ACC112 (cell line): ENCODE measurements at regions not wholly inside any gene's neighbourhood (a gene's known extent, or its start where the extent isn't known, plus 50 kb on each side); places are given as distances from the start of the nearest gene placed in this dataset.

Experiments used
- H2AFZ ChIP-seq: fragments of 200-600 bp; sonication (generic); one replicate; pipeline ENCODE4 v1.6.0; 2017; ENCODE audit warnings: antibody characterized with exemption, low read length; ENCODE audit not compliant: unreplicated experiment
- H3K27ac ChIP-seq: fragments of 200-600 bp; sonication (generic); 2 replicates; pipeline ENCODE4 v1.5.1; 2014; ENCODE audit warnings: low read depth, mild to moderate bottlenecking, antibody characterized with exemption, low read length, moderate library complexity
- H3K27me3 ChIP-seq: fragments of 200-600 bp; sonication (generic); 2 replicates; pipeline ENCODE4 v1.6.1; 2014; ENCODE audit warnings: mild to moderate bottlenecking, antibody characterized with exemption, low read length, moderate library complexity, mixed read lengths; ENCODE audit not compliant: insufficient read depth
- H3K36me3 ChIP-seq: fragments of 200-600 bp; sonication (generic); 2 replicates; pipeline ENCODE4 v1.6.1; 2016; ENCODE audit warnings: mild to moderate bottlenecking, antibody characterized with exemption, low read length, moderate library complexity, mixed read lengths; ENCODE audit not compliant: insufficient read depth
- H3K4me1 ChIP-seq: fragments of 200-600 bp; sonication (generic); one replicate; pipeline ENCODE4 v1.6.1; 2016; ENCODE audit warnings: low read length, mixed read lengths; ENCODE audit not compliant: insufficient read depth, unreplicated experiment, control insufficient read depth
- H3K4me3 ChIP-seq: fragments of 200-600 bp; sonication (generic); 2 replicates; pipeline ENCODE4 v1.5.1; 2014; ENCODE audit warnings: mild to moderate bottlenecking, low read depth, low read length
- H3K79me2 ChIP-seq: fragments of 200-600 bp; sonication (generic); one replicate; pipeline ENCODE4 v1.6.0; 2016; ENCODE audit warnings: low read length; ENCODE audit not compliant: control insufficient read depth, unreplicated experiment, insufficient read depth

DNA sequence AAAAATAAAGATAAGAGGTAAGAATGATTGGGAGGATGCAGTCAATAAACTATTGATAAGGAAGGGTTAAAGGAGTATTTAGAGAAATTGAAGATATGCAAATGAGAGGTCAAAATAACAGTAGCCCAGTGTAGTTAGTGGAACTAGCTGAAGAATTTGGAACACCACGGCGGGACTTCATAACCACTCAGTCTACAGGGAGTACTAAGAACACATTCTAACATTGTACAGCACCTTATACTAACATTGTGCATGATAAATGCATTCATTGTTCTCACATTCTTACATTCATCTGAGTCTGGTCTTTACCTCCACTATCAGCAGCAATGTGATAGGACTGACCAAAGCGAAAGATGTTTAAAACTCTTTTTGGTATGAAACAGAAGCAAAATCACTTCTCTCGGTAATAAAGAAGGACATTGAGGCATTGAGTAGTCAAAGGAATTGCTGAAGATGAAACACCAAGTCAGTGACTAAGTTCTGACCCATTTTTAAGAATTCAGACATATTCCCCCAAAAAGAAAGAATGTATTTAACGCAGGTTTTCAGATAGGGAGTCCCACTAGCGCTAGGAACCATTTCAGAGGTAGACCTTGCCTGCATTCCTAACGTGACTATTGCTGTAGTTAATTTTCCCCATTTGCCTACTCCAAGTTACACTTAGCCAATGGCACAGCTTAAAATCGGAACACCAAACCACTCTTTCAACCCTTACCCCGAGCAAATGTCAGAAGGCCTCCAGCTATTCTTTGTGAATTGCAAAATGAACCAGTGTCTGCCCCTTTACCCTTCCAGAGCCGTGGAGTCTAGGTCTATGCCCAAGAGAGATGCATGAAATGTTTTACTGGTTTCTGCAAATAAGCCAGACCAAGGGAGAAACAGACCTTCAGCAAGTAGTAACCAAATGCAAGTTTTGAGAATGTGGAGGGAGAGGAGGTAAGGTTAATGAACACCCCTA, 108.8 kb upstream of the IRF2BP2 start:
- Histone ChIP-seq H2AFZ (no peak overlapping the region), H3K27me3 (no peaks in the 10 kb centered on the region), H3K4me1 (peaks cover 49% of the 10 kb centered on the region), H3K79me2 (peaks cover 3% of the 10 kb centered on the region), H3K36me3 (no peaks in the 10 kb centered on the region), H3K27ac (no peak overlapping the region), H3K4me3 (no peak overlapping the region)

DNA sequence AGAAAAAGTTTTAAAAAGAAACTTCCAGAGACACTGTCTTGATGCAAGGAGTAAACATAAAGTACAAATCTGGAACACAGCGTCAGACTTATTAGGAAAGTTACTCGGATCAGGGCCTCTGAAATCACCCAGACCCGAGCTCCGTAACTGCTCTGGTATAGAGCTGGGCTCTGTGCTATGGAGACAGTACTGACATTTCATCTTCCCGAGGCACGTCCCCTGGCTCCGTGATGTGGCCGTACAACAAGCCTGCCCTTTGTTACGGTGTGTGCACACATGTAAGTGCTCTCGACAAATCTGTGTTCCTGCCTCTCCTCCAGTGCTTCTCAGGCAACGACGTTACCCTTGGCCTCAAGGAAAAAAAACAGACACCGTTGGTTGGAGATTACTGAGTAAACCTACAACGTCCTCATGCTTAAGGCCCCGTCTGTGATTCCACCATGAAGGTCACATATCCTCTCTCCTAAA, 107.0 kb upstream of the IRF2BP2 start:
- Histone ChIP-seq H3K4me3 (no peak overlapping the region), H2AFZ (no peak overlapping the region), H3K36me3 (no peaks in the 10 kb centered on the region), H3K27me3 (no peaks in the 10 kb centered on the region), H3K27ac (no peak overlapping the region), H3K4me1 (peaks cover 34% of the 10 kb centered on the region), H3K79me2 (no peaks in the 10 kb centered on the region)

DNA sequence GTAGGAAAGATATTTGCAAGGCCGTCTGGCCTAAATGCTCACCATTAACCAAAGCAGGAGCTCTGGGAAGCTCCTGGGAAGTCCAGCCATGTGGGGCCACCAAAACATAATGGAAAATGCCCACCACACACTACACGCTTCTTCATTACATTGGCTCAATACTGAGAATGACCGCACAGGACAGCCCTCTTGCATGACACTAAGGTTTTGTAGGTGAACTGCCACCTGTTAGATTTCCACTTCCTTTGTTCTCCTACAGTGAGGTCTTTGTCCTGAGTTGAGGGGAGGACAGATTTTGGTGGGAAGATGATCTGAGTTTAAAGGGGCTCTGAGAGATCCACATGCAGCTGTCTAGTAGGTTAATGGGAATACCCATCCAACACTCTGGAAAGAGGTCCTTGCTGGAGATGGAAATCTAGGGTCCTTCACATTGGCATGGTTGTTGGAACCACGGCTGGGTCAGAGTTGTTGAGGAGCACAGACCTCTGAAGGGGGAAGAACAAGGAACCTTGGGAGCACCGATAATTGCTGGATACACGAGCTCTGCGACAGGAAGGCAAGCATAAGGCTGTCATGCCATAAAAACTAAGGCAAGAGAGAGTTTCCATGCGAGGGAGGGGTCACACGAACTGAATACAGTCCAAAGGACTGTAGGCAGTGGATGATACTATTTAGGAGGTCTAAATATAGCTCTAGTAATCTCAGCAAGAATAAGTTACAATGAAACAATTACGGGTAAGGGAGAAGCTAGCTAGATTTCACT, 105.5 kb upstream of the IRF2BP2 start:
- Histone ChIP-seq H3K79me2 (no peaks in the 10 kb centered on the region), H3K27ac (no peak overlapping the region), H2AFZ (no peak overlapping the region), H3K27me3 (no peaks in the 10 kb centered on the region), H3K4me1 (peaks cover 27% of the 10 kb centered on the region), H3K36me3 (no peaks in the 10 kb centered on the region), H3K4me3 (no peak overlapping the region)

DNA sequence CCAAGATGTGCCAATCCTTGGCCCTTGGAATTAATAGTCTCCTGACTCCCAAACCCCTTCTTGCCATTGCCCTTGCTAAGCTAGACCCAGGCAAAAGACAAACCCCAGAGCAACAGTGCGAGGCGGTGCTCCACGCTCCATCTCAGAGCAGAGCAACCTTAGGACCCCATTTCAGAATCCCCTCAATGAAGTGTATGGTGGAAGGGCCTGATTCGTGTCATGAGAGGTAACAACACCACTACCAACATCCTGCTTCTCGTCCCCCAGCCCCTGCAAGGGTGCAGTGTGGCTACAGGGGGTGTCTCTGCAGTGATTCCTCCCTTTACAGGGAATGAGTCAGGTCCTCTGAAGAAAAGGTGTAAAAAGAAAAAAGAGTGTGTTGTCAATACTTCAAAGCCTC, 103.9 kb upstream of the IRF2BP2 start:
- Histone ChIP-seq H3K4me3 (no peak overlapping the region), H3K36me3 (no peaks in the 10 kb centered on the region), H3K27ac (no peak overlapping the region), H2AFZ (no peak overlapping the region), H3K79me2 (no peaks in the 10 kb centered on the region), H3K27me3 (no peaks in the 10 kb centered on the region), H3K4me1 (peaks cover 13% of the 10 kb centered on the region)

DNA sequence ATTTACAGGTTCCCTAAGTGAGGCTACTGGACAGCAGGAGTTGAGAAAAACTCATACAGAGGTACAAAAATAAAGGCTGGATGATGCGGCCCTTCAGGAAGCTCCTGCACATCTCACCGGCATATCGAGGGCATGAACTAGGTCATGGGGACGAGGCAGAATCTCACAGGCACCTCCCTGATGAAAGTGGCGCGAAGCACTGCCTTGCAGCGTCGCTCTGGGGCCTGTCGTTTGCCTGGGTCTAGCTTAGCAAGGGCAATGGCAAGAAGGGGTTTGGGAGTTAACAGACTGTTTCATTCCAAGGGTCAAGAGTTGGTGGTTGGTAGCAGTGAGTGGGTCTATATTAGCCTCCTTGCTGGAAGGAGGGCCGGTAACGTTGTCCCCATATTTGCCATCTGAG, 103.5 kb upstream of the IRF2BP2 start:
- Histone ChIP-seq H3K4me3 (no peak overlapping the region), H2AFZ (no peak overlapping the region), H3K36me3 (no peaks in the 10 kb centered on the region), H3K79me2 (no peaks in the 10 kb centered on the region), H3K27ac (no peak overlapping the region), H3K27me3 (no peaks in the 10 kb centered on the region), H3K4me1 (peaks cover 9% of the 10 kb centered on the region)

DNA sequence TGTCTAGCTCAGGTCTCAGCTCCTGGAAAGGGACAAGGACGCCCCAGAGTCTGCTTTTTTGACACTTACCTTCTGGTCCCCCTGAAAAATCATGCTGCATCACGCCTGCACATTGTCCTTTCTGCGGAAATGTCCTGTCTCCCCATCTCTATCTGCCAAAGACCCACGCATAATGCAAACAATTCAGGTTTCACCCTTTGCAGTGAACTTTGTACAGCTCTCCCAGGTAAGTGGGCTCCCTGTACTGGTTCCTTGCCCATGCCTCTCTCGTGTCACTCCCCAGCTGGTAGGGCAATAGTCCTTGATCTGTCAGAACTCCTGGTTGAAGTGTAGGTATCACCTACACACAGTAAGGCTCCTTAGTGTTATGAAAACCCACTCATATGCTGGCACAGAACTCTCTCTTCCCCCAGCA, 102.9 kb upstream of the IRF2BP2 start:
- H3K4me1 ChIP-seq = peaks cover 10% of the 10 kb centered on the region
- H3K79me2 ChIP-seq = no peaks in the 10 kb centered on the region
- H3K36me3 ChIP-seq = no peaks in the 10 kb centered on the region
- no peak overlapping the region for H3K4me3 ChIP-seq
- H2AFZ ChIP-seq = no peak overlapping the region
- no peaks in the 10 kb centered on the region for H3K27me3 ChIP-seq
- H3K27ac ChIP-seq = no peak overlapping the region

DNA sequence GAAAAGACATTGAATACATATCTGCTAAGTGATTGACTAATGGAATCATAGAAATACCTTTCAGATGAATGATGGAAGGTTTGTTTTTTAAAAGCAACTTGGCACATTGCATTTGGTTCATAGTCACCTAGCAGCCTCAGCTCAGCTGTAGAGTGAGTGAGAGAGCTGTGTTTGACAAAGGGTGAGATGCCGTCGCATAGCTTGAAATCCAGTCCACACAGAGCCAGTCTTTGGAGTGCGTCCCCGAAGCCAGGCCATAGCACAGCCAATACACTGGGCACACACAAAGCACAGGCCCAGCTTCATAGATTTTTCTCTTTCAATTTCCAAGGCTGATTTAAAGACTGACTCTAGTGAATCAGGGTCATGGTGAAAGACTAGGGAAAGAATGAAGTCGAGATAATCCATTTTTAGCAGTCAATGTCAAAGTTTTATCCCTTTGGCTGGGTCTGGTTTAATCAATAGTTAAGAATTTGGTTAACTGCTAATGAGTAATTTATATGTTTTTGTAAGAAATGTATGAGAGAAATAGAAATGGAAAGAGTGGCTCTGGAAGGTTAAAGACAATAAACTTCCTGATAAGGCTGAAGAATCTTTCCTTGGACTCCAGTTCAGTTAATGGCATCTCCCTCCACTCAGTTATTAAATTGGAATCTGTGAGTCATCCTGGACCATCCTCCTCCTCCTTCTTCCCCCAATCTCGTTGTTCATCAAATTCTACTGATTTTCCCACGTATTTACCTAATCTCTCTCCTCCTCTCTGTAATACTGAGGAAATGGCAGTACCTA, 101.2 kb upstream of the IRF2BP2 start:
- H3K27me3 ChIP-seq = no peaks in the 10 kb centered on the region
- no peaks in the 10 kb centered on the region for H3K79me2 ChIP-seq
- no peak overlapping the region for H3K4me3 ChIP-seq
- H3K4me1 ChIP-seq = peaks cover 20% of the 10 kb centered on the region
- no peak overlapping the region for H2AFZ ChIP-seq
- H3K27ac ChIP-seq = no peak overlapping the region
- no peaks in the 10 kb centered on the region for H3K36me3 ChIP-seq

DNA sequence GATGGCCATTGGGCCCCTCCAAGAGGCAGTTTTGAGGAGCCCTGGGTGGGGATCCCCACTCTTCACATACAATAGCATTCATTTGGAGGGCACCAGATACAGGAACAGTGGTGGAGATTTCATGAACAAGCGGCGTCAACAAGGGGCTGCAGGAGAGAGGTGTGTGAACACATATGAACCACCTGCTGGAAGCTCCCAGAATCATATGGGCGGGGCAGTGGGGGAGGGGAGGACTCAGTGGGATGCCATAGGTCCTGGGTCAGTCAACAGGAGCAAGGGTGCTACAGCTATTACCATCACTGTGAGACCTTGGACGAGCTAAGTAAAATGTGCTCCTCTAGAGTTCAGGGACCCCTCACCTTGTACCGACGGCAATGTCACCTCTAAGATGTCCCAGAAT, 100.4 kb upstream of the IRF2BP2 start:
- H3K27ac ChIP-seq = no peak overlapping the region
- H2AFZ ChIP-seq = no peak overlapping the region
- no peaks in the 10 kb centered on the region for H3K79me2 ChIP-seq

DNA sequence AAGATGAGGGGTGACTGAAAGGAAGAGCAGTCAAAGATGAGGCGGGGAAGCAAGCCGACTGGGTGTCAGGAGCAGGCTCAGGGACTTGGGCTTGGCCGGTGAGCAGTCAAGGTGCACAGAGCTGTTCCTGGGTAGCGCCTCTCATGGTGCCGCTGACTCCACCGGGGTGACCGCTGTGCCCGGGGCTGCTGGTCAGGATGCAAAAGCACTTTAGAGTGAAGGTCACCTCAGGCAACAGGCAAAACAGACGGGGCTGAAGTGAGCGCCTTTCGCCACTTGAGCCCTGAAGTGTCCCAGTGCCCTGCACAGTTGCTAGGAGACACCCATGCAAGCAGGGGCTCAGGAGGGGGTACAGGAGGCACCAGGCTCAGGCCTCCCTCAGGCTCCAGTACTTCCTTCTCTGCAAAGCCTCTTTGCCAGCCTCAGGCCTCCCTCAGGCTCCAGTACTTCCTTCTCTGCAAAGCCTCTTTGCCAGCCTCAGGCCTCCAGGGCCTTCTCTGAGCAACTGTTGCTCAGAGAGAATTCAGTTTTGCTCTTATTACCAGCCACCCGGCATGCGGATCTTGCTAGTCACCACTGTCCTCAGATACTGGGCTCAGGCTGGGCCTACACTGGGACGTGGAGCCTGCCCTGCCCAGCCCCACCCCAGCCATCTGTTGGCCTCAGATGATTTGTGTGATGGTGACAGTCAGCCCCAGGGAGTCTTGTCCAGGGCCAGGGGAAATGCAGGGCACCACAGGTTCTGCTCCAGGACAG, 99.7 kb upstream of the IRF2BP2 start:
- Histone ChIP-seq H3K79me2 (no peaks in the 10 kb centered on the region), H3K4me3 (no peak overlapping the region), H3K27ac (no peak overlapping the region), H3K36me3 (no peaks in the 10 kb centered on the region), H2AFZ (no peak overlapping the region), H3K27me3 (no peaks in the 10 kb centered on the region), H3K4me1 (peaks cover 20% of the 10 kb centered on the region)

More for the DNA sequence above, 100.4 kb upstream of the IRF2BP2 start:
- H3K36me3 ChIP-seq = no peaks in the 10 kb centered on the region
- no peak overlapping the region for H3K4me3 ChIP-seq
- peaks cover 20% of the 10 kb centered on the region for H3K4me1 ChIP-seq
- no peaks in the 10 kb centered on the region for H3K27me3 ChIP-seq
